ENCODE measurements at regions not wholly inside any gene's neighbourhood (a gene's known extent, or its start where the extent isn't known, plus 50 kb on each side); places are given as distances from the start of the nearest gene placed in this dataset.

- H3K4me2 ChIP-seq = peak overlapping the region; percentile 38
- H2AFZ ChIP-seq = no peak overlapping the region
- no peaks in the 10 kb centered on the region for H3K9me2 ChIP-seq (ENCODE audit: insufficient read depth)
- Mint-ChIP-seq H3K9me3 (no peaks in the 10 kb centered on the region), H3K4me1 (peaks cover 24% of the 10 kb centered on the region), H3K27me3 (ENCODE audit: insufficient read depth, low read depth, poor library complexity) (peaks cover 4% of the 10 kb centered on the region), H3K36me3 (ENCODE audit: low read depth) (no peaks in the 10 kb centered on the region), H3K4me3 (no peak overlapping the region), H3K27ac (no peak overlapping the region)
- H4K20me1 ChIP-seq (replicated peaks; ENCODE audit: insufficient read depth) = no peaks in the 10 kb centered on the region
- DNase-seq (ENCODE audit: low spot score) (no peak), ATAC-seq (peak; percentile 19; the same call in 2 of the 3 replicates)
- no peaks in the 10 kb centered on the region for H3K36me3 ChIP-seq (ENCODE audit: insufficient read depth)
- no peak overlapping the region for H3K4me3 ChIP-seq
- H3K27me3 ChIP-seq (ENCODE audit: insufficient read depth) = no peaks in the 10 kb centered on the region
- TF ChIP-seq JUNB (IDR thresholded peaks at IDR 0.05; ENCODE audit: unreplicated experiment) (no peak), NANOG (IDR thresholded peaks at IDR 0.05; ENCODE audit: borderline replicate concordance) (peak; percentile 15; the same call in 1 of the 2 replicates), ZNF462 (CRISPR knock-in tag; IDR thresholded peaks at IDR 0.05) (no peak), EZH2phosphoT487 (IDR thresholded peaks at IDR 0.05; ENCODE audit: unreplicated experiment) (no peak), STAT1 (IDR thresholded peaks at IDR 0.05; ENCODE audit: unreplicated experiment) (no peak), REST (IDR thresholded peaks at IDR 0.05; ENCODE audit: unreplicated experiment) (no peak)
- H3F3A ChIP-seq (replicated peaks; ENCODE audit: low read depth) = no peaks in the 10 kb centered on the region
- no peaks in the 10 kb centered on the region for H3K79me2 ChIP-seq (replicated peaks; ENCODE audit: insufficient read depth)
- H3K4me1 ChIP-seq (ENCODE audit: insufficient read depth) = peaks cover 13% of the 10 kb centered on the region
- H3K27ac ChIP-seq (ENCODE audit: low read depth) = no peak overlapping the region
Measured at GRCh38 chr10:117425974-117426566, 50.8 kb upstream of the PDZD8 start.
